ENCODE measurements at regions not wholly inside any gene's neighbourhood (a gene's known extent, or its start where the extent isn't known, plus 50 kb on each side); places are given as distances from the start of the nearest gene placed in this dataset.

GRCh38 chr1:30509670-30510069, 213.7 kb downstream of the MATN1 start:
- Mint-ChIP-seq H3K9me3 (no peaks in the 10 kb centered on the region), H3K27me3 (peaks cover 13% of the 10 kb centered on the region), H3K36me3 (no peaks in the 10 kb centered on the region), H3K4me3 (no peak overlapping the region), H3K4me1 (no peaks in the 10 kb centered on the region), H3K27ac (no peak overlapping the region)
- no peak for DNase-seq (ENCODE audit: low spot score in 2 of 2)
- no peak for ATAC-seq (ENCODE audit: low read depth)

- Mint-ChIP-seq H3K9me3 (no peaks in the 10 kb centered on the region), H3K4me3 (no peak overlapping the region), H3K36me3 (no peaks in the 10 kb centered on the region), H3K4me1 (no peaks in the 10 kb centered on the region), H3K27me3 (peaks cover 13% of the 10 kb centered on the region), H3K27ac (no peak overlapping the region)
- ATAC-seq (ENCODE audit: low read depth) (no peak), DNase-seq (ENCODE audit: low spot score in 2 of 2) (no peak)
Measured at GRCh38 chr1:30508611-30509010, 214.8 kb downstream of the MATN1 start.

- Mint-ChIP-seq H3K27me3 (peaks cover 13% of the 10 kb centered on the region), H3K9me3 (peaks cover under 1% of the 10 kb centered on the region), H3K27ac (no peak overlapping the region), H3K36me3 (no peaks in the 10 kb centered on the region), H3K4me1 (no peaks in the 10 kb centered on the region), H3K4me3 (no peak overlapping the region)
- ATAC-seq (ENCODE audit: low read depth) (no peak), DNase-seq (ENCODE audit: low spot score in 2 of 2) (no peak)
Measured at GRCh38 chr1:30508175-30508448, 215.3 kb downstream of the MATN1 start.

- H3K36me3 Mint-ChIP-seq, result no peaks in the 10 kb centered on the region
- DNase-seq (ENCODE audit: low spot score in 2 of 2) (no peak), ATAC-seq (ENCODE audit: low read depth) (no peak)
- H3K4me3 Mint-ChIP-seq, result no peak overlapping the region
- H3K9me3 Mint-ChIP-seq, result peaks cover 2% of the 10 kb centered on the region
- peaks cover 11% of the 10 kb centered on the region for H3K27me3 Mint-ChIP-seq
- no peaks in the 10 kb centered on the region for H3K4me1 Mint-ChIP-seq
- H3K27ac Mint-ChIP-seq, result no peak overlapping the region
Measured at GRCh38 chr1:30507401-30508174, 215.8 kb downstream of the MATN1 start.

- ATAC-seq (ENCODE audit: low read depth) (no peak), DNase-seq (ENCODE audit: low spot score in 2 of 2) (no peak)
- H3K9me3 Mint-ChIP-seq, result peaks cover 4% of the 10 kb centered on the region
- peaks cover 7% of the 10 kb centered on the region for H3K27me3 Mint-ChIP-seq
- no peaks in the 10 kb centered on the region for H3K4me1 Mint-ChIP-seq
- H3K4me3 Mint-ChIP-seq, result no peak overlapping the region
- no peak overlapping the region for H3K27ac Mint-ChIP-seq
- H3K36me3 Mint-ChIP-seq, result no peaks in the 10 kb centered on the region
Measured at GRCh38 chr1:30507016-30507312, 216.4 kb downstream of the MATN1 start.

- Mint-ChIP-seq H3K27me3 (peaks cover 5% of the 10 kb centered on the region), H3K4me3 (no peak overlapping the region), H3K4me1 (no peaks in the 10 kb centered on the region), H3K9me3 (peaks cover 7% of the 10 kb centered on the region), H3K36me3 (no peaks in the 10 kb centered on the region), H3K27ac (no peak overlapping the region)
- no peak for DNase-seq (ENCODE audit: low spot score in 2 of 2)
- no peak for ATAC-seq (ENCODE audit: low read depth)
Measured at GRCh38 chr1:30506291-30507015, 216.9 kb downstream of the MATN1 start.

GRCh38 chr1:30505853-30506252, 217.5 kb downstream of the MATN1 start:
- Mint-ChIP-seq H3K27me3 (peaks cover 5% of the 10 kb centered on the region), H3K4me1 (no peaks in the 10 kb centered on the region), H3K36me3 (peaks cover 1% of the 10 kb centered on the region), H3K27ac (no peak overlapping the region), H3K9me3 (peaks cover 9% of the 10 kb centered on the region), H3K4me3 (no peak overlapping the region)
- DNase-seq (ENCODE audit: low spot score in 2 of 2) (no peak), ATAC-seq (ENCODE audit: low read depth) (no peak)

- no peaks in the 10 kb centered on the region for H3K4me1 Mint-ChIP-seq
- H3K36me3 Mint-ChIP-seq, result no peaks in the 10 kb centered on the region
- H3K27ac Mint-ChIP-seq, result no peak overlapping the region
- peaks cover 6% of the 10 kb centered on the region for H3K27me3 Mint-ChIP-seq
- DNase-seq (ENCODE audit: low spot score in 2 of 2), result no peak
- no peak for ATAC-seq (ENCODE audit: low read depth)
- H3K9me3 Mint-ChIP-seq, result peaks cover 10% of the 10 kb centered on the region
- no peak overlapping the region for H3K4me3 Mint-ChIP-seq
Measured at GRCh38 chr1:30492451-30492850, 230.9 kb downstream of the MATN1 start.

GRCh38 chr1:30491831-30492230, 231.6 kb downstream of the MATN1 start:
- Mint-ChIP-seq H3K27ac (no peak overlapping the region), H3K27me3 (peaks cover 6% of the 10 kb centered on the region), H3K36me3 (no peaks in the 10 kb centered on the region), H3K4me3 (no peak overlapping the region), H3K9me3 (peaks cover 10% of the 10 kb centered on the region), H3K4me1 (no peaks in the 10 kb centered on the region)
- DNase-seq (ENCODE audit: low spot score in 2 of 2) (no peak), ATAC-seq (ENCODE audit: low read depth) (no peak)

GRCh38 chr1:30490554-30491053, 232.8 kb downstream of the MATN1 start:
- H3K36me3 Mint-ChIP-seq, result no peaks in the 10 kb centered on the region
- no peaks in the 10 kb centered on the region for H3K4me1 Mint-ChIP-seq
- H3K4me3 Mint-ChIP-seq, result no peak overlapping the region
- H3K9me3 Mint-ChIP-seq, result peaks cover 6% of the 10 kb centered on the region
- DNase-seq (ENCODE audit: low spot score in 2 of 2), result no peak
- H3K27me3 Mint-ChIP-seq, result peaks cover 8% of the 10 kb centered on the region
- ATAC-seq (ENCODE audit: low read depth), result no peak
- H3K27ac Mint-ChIP-seq, result no peak overlapping the region

GRCh38 chr1:30489737-30490389, 233.5 kb downstream of the MATN1 start:
- peaks cover 5% of the 10 kb centered on the region for H3K9me3 Mint-ChIP-seq
- no peaks in the 10 kb centered on the region for H3K4me1 Mint-ChIP-seq
- ATAC-seq (ENCODE audit: low read depth), result no peak
- H3K4me3 Mint-ChIP-seq, result no peak overlapping the region
- peaks cover 11% of the 10 kb centered on the region for H3K27me3 Mint-ChIP-seq
- no peak overlapping the region for H3K27ac Mint-ChIP-seq
- no peaks in the 10 kb centered on the region for H3K36me3 Mint-ChIP-seq
- DNase-seq (ENCODE audit: low spot score in 2 of 2), result no peak

GRCh38 chr1:30488324-30488913, 235.0 kb downstream of the MATN1 start:
- Mint-ChIP-seq H3K4me1 (no peaks in the 10 kb centered on the region), H3K27ac (no peak overlapping the region), H3K36me3 (no peaks in the 10 kb centered on the region), H3K9me3 (peaks cover 2% of the 10 kb centered on the region), H3K4me3 (no peak overlapping the region), H3K27me3 (peaks cover 11% of the 10 kb centered on the region)
- ATAC-seq (ENCODE audit: low read depth), result no peak
- no peak for DNase-seq (ENCODE audit: low spot score in 2 of 2)

- peaks cover 12% of the 10 kb centered on the region for H3K27me3 Mint-ChIP-seq
Measured at GRCh38 chr1:30487042-30487441, 236.3 kb downstream of the MATN1 start.

GRCh38 chr1:30485072-30485471, 238.3 kb downstream of the MATN1 start:
- Mint-ChIP-seq H3K27ac (no peak overlapping the region), H3K4me1 (no peaks in the 10 kb centered on the region), H3K4me3 (no peak overlapping the region), H3K9me3 (peaks cover 13% of the 10 kb centered on the region), H3K36me3 (peaks cover 9% of the 10 kb centered on the region), H3K27me3 (peaks cover 13% of the 10 kb centered on the region)
- ATAC-seq (ENCODE audit: low read depth) (no peak), DNase-seq (ENCODE audit: low spot score in 2 of 2) (no peak)

More at GRCh38 chr1:30487042-30487441, 236.3 kb downstream of the MATN1 start:
- H3K4me3 Mint-ChIP-seq, result no peak overlapping the region
- H3K9me3 Mint-ChIP-seq, result peaks cover 3% of the 10 kb centered on the region
- no peaks in the 10 kb centered on the region for H3K36me3 Mint-ChIP-seq
- no peaks in the 10 kb centered on the region for H3K4me1 Mint-ChIP-seq
- ATAC-seq (ENCODE audit: low read depth) (no peak), DNase-seq (ENCODE audit: low spot score in 2 of 2) (no peak)
- no peak overlapping the region for H3K27ac Mint-ChIP-seq

Data from memory B cell (primary cell).